ENCODE measurements at regions not wholly inside any gene's neighbourhood (a gene's known extent, or its start where the extent isn't known, plus 50 kb on each side); places are given as distances from the start of the nearest gene placed in this dataset.

- TF ChIP-seq MGA (IDR thresholded peaks at IDR 0.05) = 0 out of 2 replicates have a peak, but pooled peaks have one; percentile 31
- TF ChIP-seq CCNT2 (IDR thresholded peaks at IDR 0.05; ENCODE audit: borderline replicate concordance, extremely low read depth, insufficient read length, low read depth, low read length) = no peak
- TF ChIP-seq MAFK (IDR thresholded peaks at IDR 0.05; ENCODE audit: low read length) = peak; percentile 78
- TF ChIP-seq KLF10 (CRISPR knock-in tag; IDR thresholded peaks at IDR 0.05) = no peak
- no peak for TF ChIP-seq ZNF253 (CRISPR knock-in tag; conservative IDR thresholded peaks at IDR 0.05)
- no peak for TF ChIP-seq MYNN (IDR thresholded peaks at IDR 0.05)
- TF ChIP-seq MYNN (CRISPR knock-in tag; IDR thresholded peaks at IDR 0.05) = no peak
- TF ChIP-seq, protein P1, sequence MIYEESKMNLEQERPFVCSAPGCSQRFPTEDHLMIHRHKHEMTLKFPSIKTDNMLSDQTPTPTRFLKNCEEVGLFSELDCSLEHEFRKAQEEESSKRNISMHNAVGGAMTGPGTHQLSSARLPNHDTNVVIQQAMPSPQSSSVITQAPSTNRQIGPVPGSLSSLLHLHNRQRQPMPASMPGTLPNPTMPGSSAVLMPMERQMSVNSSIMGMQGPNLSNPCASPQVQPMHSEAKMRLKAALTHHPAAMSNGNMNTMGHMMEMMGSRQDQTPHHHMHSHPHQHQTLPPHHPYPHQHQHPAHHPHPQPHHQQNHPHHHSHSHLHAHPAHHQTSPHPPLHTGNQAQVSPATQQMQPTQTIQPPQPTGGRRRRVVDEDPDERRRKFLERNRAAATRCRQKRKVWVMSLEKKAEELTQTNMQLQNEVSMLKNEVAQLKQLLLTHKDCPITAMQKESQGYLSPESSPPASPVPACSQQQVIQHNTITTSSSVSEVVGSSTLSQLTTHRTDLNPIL (CRISPR knock-in tag; IDR thresholded peaks at IDR 0.05) = no peak
- no peak for TF ChIP-seq POLR2B (IDR thresholded peaks at IDR 0.05; ENCODE audit: low read depth, partially characterized antibody)
- no peak for TF ChIP-seq U2AF1 (optimal IDR thresholded peaks at IDR 0.05; ENCODE audit: low read depth, low read length)
- no peak for TF ChIP-seq ZNF23 (CRISPR knock-in tag; IDR thresholded peaks at IDR 0.05)
- TF ChIP-seq CBFA2T2 (conservative IDR thresholded peaks at IDR 0.05) = no peak
- TF ChIP-seq MAFF (IDR thresholded peaks at IDR 0.05; ENCODE audit: low read length) = peak; percentile 80
Observed at GRCh38 chrX:138954976-138955375, 243.5 kb upstream of the FGF13 start (continued).
